Activated CD4-positive, alpha-beta T cell treated with anti-CD3 and anti-CD28 coated beads, Interleukin-2, Interleukin-4, amounts not matched to agents 100 ng/mL and 50 ng/mL, durations not matched to agents 16 hours and 8 hours (primary cell): ENCODE measurements at regions not wholly inside any gene's neighbourhood (a gene's known extent, or its start where the extent isn't known, plus 50 kb on each side); places are given as distances from the start of the nearest gene placed in this dataset.
A peak's percentile ranks its signal among the peaks of the same experiment; 100 is the strongest.
"Not testable (repeated sequence)": the region's sequence is repeated elsewhere in the genome, so short reads cannot be mapped to it uniquely, and the experiment has no call there.

Experiments
- DNase-seq: peaks from one replicate; pipeline ENCODE4 v3.0.0-alpha.2; 2020; ENCODE audit warnings: low spot score

- DNase-seq, result no peak
Measured at GRCh38 chr5:102554082-102554481, 55.3 kb upstream of the SLCO6A1 start.

- no peak for DNase-seq
Measured at GRCh38 chr5:102554728-102555127, 55.9 kb upstream of the SLCO6A1 start.

DNA sequence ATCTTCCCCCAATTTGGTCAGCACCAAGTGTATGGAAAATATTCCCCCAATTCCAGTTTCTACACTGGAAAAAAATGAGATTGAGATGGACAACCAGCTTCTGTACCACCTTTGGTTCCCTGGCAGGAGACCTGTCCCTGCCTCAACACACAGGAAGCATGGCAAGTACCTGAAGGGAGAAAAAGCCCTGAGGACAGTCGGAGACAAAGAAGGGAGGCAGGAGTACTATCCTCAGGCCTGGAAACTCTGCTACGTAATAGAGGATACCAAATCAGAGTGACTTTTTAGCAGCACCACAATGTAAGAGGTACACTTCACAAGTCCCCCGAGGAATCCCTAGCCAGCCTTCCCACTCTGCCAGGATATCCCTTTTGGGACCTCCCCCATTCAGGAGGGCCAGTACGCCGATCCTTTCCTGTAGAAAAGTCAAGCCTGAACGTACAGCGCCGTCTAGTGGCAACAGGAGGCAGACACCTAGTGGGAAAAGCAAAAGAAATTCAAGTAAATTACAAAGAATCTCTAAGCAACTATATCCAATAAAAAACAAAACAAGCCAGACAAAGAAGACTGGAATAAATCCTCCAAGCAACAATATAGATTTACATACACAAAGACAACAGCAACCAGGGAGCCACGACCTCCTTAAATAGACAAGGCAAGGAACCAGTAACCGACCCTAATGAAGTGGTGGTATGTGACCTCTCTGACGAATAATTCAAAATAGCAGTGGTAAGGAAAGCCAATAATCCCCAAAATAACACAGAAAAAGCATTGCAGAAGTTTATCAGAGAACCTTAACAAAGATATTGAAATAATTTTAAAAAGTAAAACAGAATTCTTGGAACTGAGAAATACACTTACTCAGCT is 63.3 kb upstream of the SLCO6A1 start:
- peak; percentile 28 for DNase-seq

- no peak for DNase-seq
Measured at GRCh38 chr5:102570747-102571146, 71.9 kb upstream of the SLCO6A1 start.

DNA sequence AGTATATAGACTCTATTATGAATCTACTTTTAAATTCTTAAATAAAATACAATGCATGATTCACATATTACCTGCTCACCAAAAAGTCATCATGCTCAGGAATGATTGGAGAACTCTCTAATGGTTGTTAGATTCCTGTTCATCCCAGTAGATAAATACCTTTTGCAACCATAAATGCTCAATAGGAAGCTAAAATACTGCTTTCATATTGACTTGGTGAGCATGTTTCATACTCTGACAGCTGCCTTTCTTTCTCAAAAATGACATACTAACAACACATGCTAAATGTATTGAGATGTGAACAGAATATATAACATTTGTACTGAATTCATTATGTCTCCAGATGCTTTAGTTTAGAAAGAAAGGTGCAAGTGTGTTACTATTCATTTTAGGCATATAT is 79.6 kb upstream of the SLCO6A1 start:
- DNase-seq, result no peak

DNA sequence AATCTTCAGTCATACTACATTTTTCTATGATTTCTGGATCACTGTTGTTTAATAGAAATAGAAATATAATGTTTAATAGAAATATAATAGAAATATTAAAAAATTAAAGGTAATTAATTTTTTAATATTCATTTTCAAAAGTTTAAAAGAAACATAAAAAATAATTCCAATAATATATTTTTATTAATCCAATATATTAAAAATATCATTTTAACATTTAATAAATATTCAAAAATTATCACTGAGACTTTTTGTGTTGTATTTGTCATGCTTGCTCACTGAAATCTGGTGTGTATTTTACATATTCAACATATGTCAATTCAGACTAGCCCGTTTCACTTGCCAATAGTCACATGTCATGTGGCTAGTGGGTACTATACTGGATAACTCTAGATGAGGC is 80.6 kb upstream of the SLCO6A1 start:
- no peak for DNase-seq

DNA sequence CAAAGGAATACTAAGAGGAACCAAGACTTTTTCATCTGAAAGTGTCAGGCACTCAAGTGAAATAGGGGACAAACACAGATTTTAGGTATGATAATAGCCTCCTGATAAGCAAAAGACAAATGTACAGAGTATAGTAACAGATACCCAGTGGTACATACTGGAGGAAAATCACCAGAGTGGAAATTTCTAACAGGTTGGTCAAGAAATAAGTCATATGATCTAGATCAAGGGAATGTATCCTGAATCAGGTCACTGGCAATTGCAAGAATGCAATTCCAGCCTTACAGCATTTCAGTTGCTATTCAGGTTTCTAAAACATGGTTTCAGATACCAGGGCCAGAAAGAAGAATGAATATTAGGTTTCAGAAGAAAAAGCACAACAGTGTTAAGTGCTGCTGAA is 82.2 kb upstream of the SLCO6A1 start:
- DNase-seq, result no peak

DNA sequence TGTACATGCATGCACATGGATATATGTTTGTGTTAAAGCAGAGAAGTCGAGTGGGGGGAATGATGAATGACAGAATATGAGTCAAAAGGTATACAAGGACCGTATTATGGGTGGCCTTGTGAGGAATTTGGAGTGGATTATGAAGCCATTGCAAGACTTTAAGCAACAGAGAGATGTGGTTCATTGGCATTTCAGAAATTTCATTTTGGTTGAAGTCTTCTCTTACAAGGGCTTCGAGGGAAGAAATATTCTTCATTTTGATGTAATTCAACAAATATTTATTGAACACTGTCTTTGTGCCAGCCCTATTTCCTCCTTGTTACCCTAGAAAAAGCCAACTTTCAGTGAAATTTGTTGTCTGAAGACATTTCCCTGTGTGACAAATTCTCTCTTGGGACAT is 83.9 kb upstream of the SLCO6A1 start:
- no peak for DNase-seq

DNA sequence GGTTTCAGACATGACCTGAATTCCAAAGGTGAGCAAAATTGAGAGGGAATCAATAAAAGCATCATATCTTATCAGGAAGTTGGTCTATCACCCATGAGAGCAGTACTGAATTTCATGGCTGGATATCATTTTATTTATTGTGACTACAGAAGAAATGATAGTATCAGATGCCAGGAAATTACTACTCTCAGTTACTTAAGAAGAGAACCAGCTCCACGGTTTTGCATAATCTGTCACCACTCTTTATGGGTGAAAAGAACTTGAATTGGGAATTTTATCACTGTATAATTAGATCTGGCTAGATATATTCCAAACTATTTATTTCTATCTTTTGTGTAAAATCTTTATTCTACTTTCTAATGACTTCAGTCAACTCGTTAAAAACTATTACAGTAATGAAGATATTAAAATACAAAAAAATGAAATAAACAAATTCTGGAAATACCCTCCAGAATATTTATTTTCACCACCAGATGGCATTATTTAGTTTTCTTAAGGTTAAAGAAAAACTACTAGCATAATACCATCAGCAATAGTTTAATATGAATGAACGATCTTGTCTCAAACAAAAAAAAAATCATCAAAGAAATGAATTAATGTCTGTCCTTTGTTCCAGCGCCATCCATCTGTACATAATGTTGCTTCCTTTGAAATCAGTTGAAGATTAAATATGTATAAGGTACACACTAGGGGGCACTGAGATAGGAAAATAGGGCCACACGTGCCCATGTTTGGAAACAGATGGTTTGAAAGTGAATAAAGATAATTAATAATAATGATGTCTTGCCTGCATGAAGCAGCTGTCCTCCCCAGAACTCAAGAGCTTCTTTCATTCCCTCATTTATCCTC is 84.7 kb upstream of the SLCO6A1 start:
- peak; percentile 6 for DNase-seq

DNA sequence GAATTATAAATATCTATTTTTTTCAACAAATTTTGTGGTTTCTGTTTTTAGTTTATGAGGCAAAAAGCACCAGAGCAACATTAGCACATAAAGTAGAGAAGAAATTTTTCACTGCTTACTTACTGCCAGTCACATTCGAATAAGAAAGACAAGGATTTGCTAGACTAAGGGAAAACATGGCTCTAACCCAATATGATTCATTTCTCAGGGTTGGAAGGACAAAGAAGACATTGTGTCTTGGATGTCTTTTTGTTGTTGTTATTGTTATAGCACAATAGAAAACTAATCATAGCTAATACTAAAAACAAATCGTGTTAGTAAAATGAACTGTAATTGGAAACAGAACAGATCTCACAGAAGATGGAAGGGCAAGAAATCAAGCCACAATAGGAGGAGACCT is 90.9 kb upstream of the SLCO6A1 start:
- DNase-seq, result no peak

DNA sequence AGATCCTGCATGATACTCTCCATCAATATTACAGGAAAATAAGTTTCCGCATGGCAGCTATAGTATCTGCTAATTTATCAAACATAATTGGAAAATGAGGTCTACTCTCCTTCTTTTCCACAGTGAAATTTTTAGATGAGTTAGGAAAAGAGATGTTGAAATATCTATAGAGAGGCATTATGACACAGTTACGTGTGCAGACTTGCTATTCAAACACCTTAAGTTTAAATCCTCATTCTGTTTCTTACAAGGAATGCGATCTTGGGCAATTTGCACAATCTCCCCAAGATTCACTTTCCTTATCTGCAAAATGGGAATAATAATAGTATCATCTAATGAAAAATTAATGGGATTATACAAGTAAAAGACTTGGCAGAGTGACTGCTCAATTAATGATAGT is 91.7 kb upstream of the SLCO6A1 start:
- no peak for DNase-seq

DNA sequence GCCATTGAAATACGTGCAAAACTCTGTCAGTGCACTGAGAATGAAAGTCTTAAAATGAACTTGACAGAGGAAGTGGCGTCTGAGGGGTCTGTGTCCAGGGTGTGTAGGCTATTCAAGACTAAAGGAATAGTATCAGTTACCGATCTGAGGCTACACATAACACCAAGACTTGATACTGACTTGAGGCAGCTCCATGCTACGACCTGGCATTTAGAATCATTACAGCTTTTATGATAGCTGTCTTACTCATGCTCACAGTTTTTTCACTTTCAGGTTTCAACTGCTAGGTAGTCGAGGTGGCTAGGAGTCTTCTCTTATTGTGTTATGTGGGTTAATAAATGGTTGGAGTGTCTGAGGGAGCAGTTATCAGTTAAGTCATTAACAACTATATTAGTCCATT is 92.8 kb upstream of the SLCO6A1 start:
- peak; percentile 15 for DNase-seq

GRCh38 chr5:102592586-102592985 is 93.8 kb upstream of the SLCO6A1 start:
- DNase-seq, result not testable (repeated sequence)

DNA sequence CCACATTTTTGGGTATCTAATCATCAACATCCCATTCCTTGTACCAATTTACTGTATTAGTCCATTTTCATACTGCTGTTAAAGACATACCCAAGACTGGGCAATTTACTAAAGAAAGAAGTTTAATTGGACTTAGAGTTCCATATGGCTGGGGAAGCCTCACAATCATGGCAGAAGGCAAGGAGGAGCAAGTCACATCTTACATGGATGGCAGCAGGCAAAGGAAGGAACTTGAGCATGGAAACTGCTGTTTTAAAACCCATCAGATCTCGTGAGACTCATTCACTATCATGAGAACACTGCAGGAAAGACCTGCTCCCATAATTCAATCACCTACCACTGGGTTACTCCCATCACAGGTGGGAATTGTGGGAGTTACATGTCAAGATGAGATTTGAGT is 95.4 kb upstream of the SLCO6A1 start:
- no peak for DNase-seq

DNA sequence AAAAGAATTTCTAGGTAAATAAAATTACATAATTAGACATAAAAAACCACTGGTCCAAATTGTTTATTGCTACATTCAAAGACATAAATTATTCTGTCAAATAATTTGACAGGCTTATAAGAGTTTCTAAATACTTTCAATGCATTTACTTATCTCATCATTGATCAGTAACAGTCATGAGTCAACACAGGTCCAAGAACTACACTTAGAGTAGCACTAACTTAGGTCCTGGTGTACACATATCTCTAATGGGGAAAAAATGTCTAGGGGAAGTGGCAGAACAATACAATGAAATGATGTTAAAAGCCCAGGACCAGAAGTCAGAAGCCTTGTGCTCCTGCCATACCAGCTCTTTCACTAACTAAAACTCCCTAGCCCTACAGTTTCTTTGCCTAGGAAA is 96.5 kb upstream of the SLCO6A1 start:
- no peak for DNase-seq

- peak; percentile 2 for DNase-seq
Measured at GRCh38 chr5:102596113-102596512, 97.3 kb upstream of the SLCO6A1 start.

GRCh38 chr5:102596951-102597350 is 98.2 kb upstream of the SLCO6A1 start:
- no peak for DNase-seq

DNA sequence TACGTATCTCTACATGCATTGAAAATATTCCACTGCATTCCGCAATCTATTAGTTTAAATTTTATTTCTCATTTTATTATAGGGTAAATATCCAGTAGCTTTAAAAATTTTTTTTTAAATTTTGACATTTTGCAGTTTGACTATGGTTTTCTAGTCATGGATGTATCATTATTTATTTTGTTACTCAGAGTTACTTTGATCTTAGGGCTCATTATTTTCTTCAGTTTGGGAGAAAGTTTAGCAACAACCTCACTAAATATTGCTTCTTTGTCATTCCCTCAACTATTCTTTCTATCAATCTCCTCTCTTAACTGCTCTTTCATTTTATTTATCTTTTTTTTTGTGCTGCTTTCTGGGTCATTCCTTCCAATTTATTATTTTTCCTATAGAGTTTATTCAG is 100.5 kb upstream of the SLCO6A1 start:
- no peak for DNase-seq

- no peak for DNase-seq
Measured at GRCh38 chr5:102600964-102601363, 102.2 kb upstream of the SLCO6A1 start.

DNA sequence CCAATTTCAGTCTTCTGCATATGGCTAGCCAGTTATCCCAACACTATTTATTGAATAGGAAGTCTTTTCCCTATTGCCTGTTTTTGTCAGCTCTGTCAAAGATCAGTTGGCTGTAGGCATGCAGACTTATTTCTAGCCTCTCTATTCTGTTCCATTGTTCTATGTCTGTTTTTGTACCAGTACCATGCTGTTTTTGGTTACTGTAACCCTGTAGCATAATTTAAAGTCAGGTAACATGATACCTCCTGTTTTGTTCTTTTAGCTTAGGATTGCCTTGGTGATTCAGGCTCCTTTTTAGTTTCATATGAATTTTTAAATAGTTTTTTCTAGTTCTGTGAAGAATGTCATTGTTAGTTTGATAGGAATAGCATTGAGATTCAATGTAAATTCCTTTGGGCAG is 104.9 kb upstream of the SLCO6A1 start:
- no peak for DNase-seq

DNA sequence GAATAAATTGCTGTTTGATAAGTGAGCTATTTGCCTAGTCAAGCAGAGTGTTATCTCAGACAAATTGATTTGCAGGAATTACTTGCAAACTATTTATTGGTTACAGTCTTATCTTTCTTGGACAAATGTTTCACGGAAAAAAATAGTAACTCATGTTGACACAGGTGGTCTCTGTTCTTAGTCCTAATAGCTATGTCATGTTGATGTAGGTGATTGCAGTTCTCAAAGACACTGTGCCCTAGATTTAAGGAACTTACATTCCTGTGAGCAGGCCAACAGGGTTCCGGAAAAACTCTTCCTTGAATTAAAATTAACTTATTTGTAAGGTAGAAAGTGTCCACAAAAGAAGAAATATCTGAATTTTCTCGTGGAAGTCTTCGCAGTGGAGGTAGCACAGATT is 109.6 kb upstream of the SLCO6A1 start:
- no peak for DNase-seq

GRCh38 chr5:102611312-102611711 is 112.5 kb upstream of the SLCO6A1 start:
- no peak for DNase-seq

DNA sequence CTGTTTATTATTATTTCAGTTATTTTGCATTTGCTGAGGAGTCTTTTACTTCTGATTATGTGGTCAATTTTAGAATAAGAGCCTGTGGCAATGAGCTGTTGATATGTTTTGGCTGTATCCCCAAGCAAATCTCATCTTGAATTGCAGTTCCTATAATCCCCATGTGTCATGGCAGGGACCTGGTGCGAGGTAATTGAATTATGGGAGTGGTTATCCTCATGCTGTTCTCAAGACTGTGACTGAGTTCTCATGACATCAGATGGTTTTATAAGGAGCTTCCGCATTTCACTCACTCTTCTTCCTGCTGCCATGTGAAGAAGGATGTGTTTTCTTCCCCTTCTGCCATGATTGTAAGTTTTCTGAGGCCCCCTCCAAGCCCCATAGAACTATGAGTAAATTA is 114.9 kb upstream of the SLCO6A1 start:
- no peak for DNase-seq
